PC-9 (cell line): ENCODE measurements at regions not wholly inside any gene's neighbourhood (a gene's known extent, or its start where the extent isn't known, plus 50 kb on each side); places are given as distances from the start of the nearest gene placed in this dataset.

Experiments
- CTCF ChIP-seq: fragments of 200-600 bp; sonication (generic); conservative IDR thresholded peaks from 2 replicates; pipeline ENCODE4 v1.6.1; 2017; ENCODE audit warnings: mixed run types, antibody characterized with exemption, mild to moderate bottlenecking, moderate library complexity
- EZH2 ChIP-seq: fragments of 200-600 bp; sonication (generic); IDR thresholded peaks from 2 replicates; pipeline ENCODE4 v1.8.0; 2017; ENCODE audit warnings: antibody characterized with exemption, low read depth

- no peak for TF ChIP-seq CTCF
- TF ChIP-seq EZH2 = no peak
These were observed 115.1 kb upstream of the GPC1 start for GRCh38 chr2:240320204-240320993.
